ENCODE measurements at regions not wholly inside any gene's neighbourhood (a gene's known extent, or its start where the extent isn't known, plus 50 kb on each side); places are given as distances from the start of the nearest gene placed in this dataset.

GRCh38 chr4:83989835-83990234 lies 453.9 kb downstream of the GPAT3 start:
- H3K9me3 ChIP-seq (ENCODE audit: insufficient read depth, low read length) = no peaks in the 10 kb centered on the region
- no peak overlapping the region for H3K4me3 ChIP-seq (ENCODE audit: insufficient read depth, low read length, poor library complexity, severe bottlenecking)
- no peaks in the 10 kb centered on the region for H3K36me3 ChIP-seq (ENCODE audit: low read length)
- H3K27me3 ChIP-seq (ENCODE audit: low read length) = no peaks in the 10 kb centered on the region
- H2AFZ ChIP-seq (ENCODE audit: low read depth, low read length, severe bottlenecking) = no peak overlapping the region
- no peaks in the 10 kb centered on the region for H4K20me1 ChIP-seq (ENCODE audit: low read depth, low read length)
- no peak overlapping the region for H3K4me2 ChIP-seq (ENCODE audit: low read depth, low read length, poor library complexity, severe bottlenecking)
- TF ChIP-seq CTCF (IDR thresholded peaks at IDR 0.05; ENCODE audit: insufficient read depth, low read length, poor library complexity, severe bottlenecking) = no peak
- TF ChIP-seq EZH2phosphoT487 (conservative IDR thresholded peaks at IDR 0.05; ENCODE audit: low read length) = no peak
- H3F3A ChIP-seq (ENCODE audit: insufficient read depth) = no peaks in the 10 kb centered on the region
- H3K79me2 ChIP-seq (ENCODE audit: insufficient read depth, low read length) = no peaks in the 10 kb centered on the region
- H3K9ac ChIP-seq (ENCODE audit: low read length) = no peak overlapping the region
- H3K27ac ChIP-seq (ENCODE audit: low read depth, low read length) = no peak overlapping the region
- H3K9me2 ChIP-seq (replicated peaks; ENCODE audit: insufficient read depth, low read length) = no peaks in the 10 kb centered on the region

GRCh38 chr4:83981156-83981555 lies 445.2 kb downstream of the GPAT3 start:
- Histone ChIP-seq H2AFZ (ENCODE audit: low read depth, low read length, severe bottlenecking) (no peak overlapping the region), H3K4me3 (ENCODE audit: insufficient read depth, low read length, poor library complexity, severe bottlenecking) (no peak overlapping the region), H3K27ac (ENCODE audit: low read depth, low read length) (no peak overlapping the region), H3K9me3 (ENCODE audit: insufficient read depth, low read length) (no peaks in the 10 kb centered on the region), H3K36me3 (ENCODE audit: low read length) (no peaks in the 10 kb centered on the region), H3K27me3 (ENCODE audit: low read length) (no peaks in the 10 kb centered on the region), H3K9ac (ENCODE audit: low read length) (no peak overlapping the region), H3K4me2 (ENCODE audit: low read depth, low read length, poor library complexity, severe bottlenecking) (no peak overlapping the region), H4K20me1 (ENCODE audit: low read depth, low read length) (no peaks in the 10 kb centered on the region), H3K9me2 (replicated peaks; ENCODE audit: insufficient read depth, low read length) (no peaks in the 10 kb centered on the region), H3F3A (ENCODE audit: insufficient read depth) (no peaks in the 10 kb centered on the region), H3K79me2 (ENCODE audit: insufficient read depth, low read length) (no peaks in the 10 kb centered on the region)
- no peak for TF ChIP-seq CTCF (IDR thresholded peaks at IDR 0.05; ENCODE audit: insufficient read depth, low read length, poor library complexity, severe bottlenecking)
- TF ChIP-seq EZH2phosphoT487 (conservative IDR thresholded peaks at IDR 0.05; ENCODE audit: low read length) = no peak

- H4K20me1 ChIP-seq (ENCODE audit: low read depth, low read length) = no peaks in the 10 kb centered on the region
- no peaks in the 10 kb centered on the region for H3K9me3 ChIP-seq (ENCODE audit: insufficient read depth, low read length)
- no peaks in the 10 kb centered on the region for H3K27me3 ChIP-seq (ENCODE audit: low read length)
- H3K36me3 ChIP-seq (ENCODE audit: low read length) = no peaks in the 10 kb centered on the region
- no peaks in the 10 kb centered on the region for H3K9me2 ChIP-seq (replicated peaks; ENCODE audit: insufficient read depth, low read length)
- H3F3A ChIP-seq (ENCODE audit: insufficient read depth) = no peaks in the 10 kb centered on the region
- H3K79me2 ChIP-seq (ENCODE audit: insufficient read depth, low read length) = no peaks in the 10 kb centered on the region
- H3K9ac ChIP-seq (ENCODE audit: low read length) = no peak overlapping the region
- TF ChIP-seq EZH2phosphoT487 (conservative IDR thresholded peaks at IDR 0.05; ENCODE audit: low read length) = no peak
- TF ChIP-seq CTCF (IDR thresholded peaks at IDR 0.05; ENCODE audit: insufficient read depth, low read length, poor library complexity, severe bottlenecking) = no peak
- H3K27ac ChIP-seq (ENCODE audit: low read depth, low read length) = no peak overlapping the region
- no peak overlapping the region for H3K4me3 ChIP-seq (ENCODE audit: insufficient read depth, low read length, poor library complexity, severe bottlenecking)
- no peak overlapping the region for H2AFZ ChIP-seq (ENCODE audit: low read depth, low read length, severe bottlenecking)
- no peak overlapping the region for H3K4me2 ChIP-seq (ENCODE audit: low read depth, low read length, poor library complexity, severe bottlenecking)
Observed at GRCh38 chr4:83979773-83980172, 443.9 kb downstream of the GPAT3 start.

Data from SU-DHL-6 (cell line).